SU-DHL-6 (cell line): ENCODE measurements at regions not wholly inside any gene's neighbourhood (a gene's known extent, or its start where the extent isn't known, plus 50 kb on each side); places are given as distances from the start of the nearest gene placed in this dataset.

Experiments used
- H2AFZ ChIP-seq: fragments of 200-600 bp; sonication (generic); 2 replicates; pipeline ENCODE4 v1.6.1; 2014; ENCODE audit warnings: low read depth, mild to moderate bottlenecking, moderate library complexity, mixed read lengths, antibody characterized with exemption, low read length; ENCODE audit not compliant: severe bottlenecking
- H3F3A ChIP-seq: fragments of 200-600 bp; shearing (Covaris generic); 2 replicates; pipeline ENCODE4 v1.6.0; 2016; ENCODE audit warnings: antibody characterized with exemption, mild to moderate bottlenecking; ENCODE audit not compliant: insufficient read depth
- H3K27ac ChIP-seq: fragments of 200-600 bp; sonication (generic); 2 replicates; pipeline ENCODE4 v1.5.1; 2016; ENCODE audit warnings: low read depth, mild to moderate bottlenecking, low read length, moderate library complexity, mixed read lengths
- H3K27me3 ChIP-seq: fragments of 200-600 bp; sonication (generic), shearing (Covaris generic); 2 replicates; pipeline ENCODE4 v1.6.0; 2014; ENCODE audit warnings: mild to moderate bottlenecking, low read length
- H3K36me3 ChIP-seq: fragments of 200-600 bp; sonication (generic); 2 replicates; pipeline ENCODE4 v1.6.1; 2014; ENCODE audit warnings: mild to moderate bottlenecking, low read length, mixed read lengths
- H3K4me2 ChIP-seq: fragments of 300-600, 200-600 bp; shearing (Covaris generic), sonication (generic); 2 replicates; pipeline ENCODE4 v1.6.0; 2014; ENCODE audit warnings: low read length, low read depth, mild to moderate bottlenecking; ENCODE audit not compliant: poor library complexity, severe bottlenecking
- H3K4me3 ChIP-seq: fragments of 200-600 bp; sonication (generic); 2 replicates; pipeline ENCODE4 v1.5.1; 2014; ENCODE audit warnings: antibody characterized with exemption, low read length, mild to moderate bottlenecking, mixed read lengths; ENCODE audit not compliant: insufficient read depth, poor library complexity, severe bottlenecking
- H3K79me2 ChIP-seq: fragments of 200-600 bp; sonication (generic); 2 replicates; pipeline ENCODE4 v1.6.1; 2014; ENCODE audit warnings: mild to moderate bottlenecking, low read length, moderate library complexity; ENCODE audit not compliant: insufficient read depth
- H3K9ac ChIP-seq: fragments of 200-600 bp; sonication (generic); 2 replicates; pipeline ENCODE4 v1.7.0; 2014; ENCODE audit warnings: mild to moderate bottlenecking, low read length
- H3K9me2 ChIP-seq: fragments of 200-600 bp; sonication (generic); replicated peaks from 2 replicates; pipeline ENCODE4 v1.6.1; 2014; ENCODE audit warnings: low read length; ENCODE audit not compliant: insufficient read depth
- H3K9me3 ChIP-seq: fragments of 200-600 bp; sonication (generic); 2 replicates; pipeline ENCODE4 v1.6.1; 2014; ENCODE audit warnings: low read length, mixed read lengths; ENCODE audit not compliant: insufficient read depth
- H4K20me1 ChIP-seq: fragments of 200-600 bp; sonication (generic); 2 replicates; pipeline ENCODE4 v1.6.1; 2014; ENCODE audit warnings: low read depth, mild to moderate bottlenecking, antibody characterized with exemption, low read length, moderate library complexity, mixed read lengths
- CTCF ChIP-seq: fragments of 200-600 bp; sonication (generic); IDR thresholded peaks from one replicate; pipeline ENCODE4 v1.5.1; 2017; ENCODE audit warnings: antibody characterized with exemption, mild to moderate bottlenecking, low read length, moderate library complexity; ENCODE audit not compliant: insufficient read depth, poor library complexity, severe bottlenecking
- EZH2phosphoT487 ChIP-seq: fragments of 200-600 bp; sonication (generic), shearing (Covaris generic); conservative IDR thresholded peaks from 2 replicates; pipeline ENCODE4 v1.6.1; 2018; ENCODE audit warnings: mild to moderate bottlenecking, antibody characterized with exemption, low read length, moderate library complexity, mixed read lengths

- Histone ChIP-seq H3K36me3 (no peaks in the 10 kb centered on the region), H3K27me3 (no peaks in the 10 kb centered on the region), H3F3A (no peaks in the 10 kb centered on the region), H3K4me2 (no peak overlapping the region), H3K9ac (no peak overlapping the region), H3K79me2 (no peaks in the 10 kb centered on the region), H3K4me3 (no peak overlapping the region), H2AFZ (no peak overlapping the region), H3K27ac (no peak overlapping the region), H4K20me1 (no peaks in the 10 kb centered on the region), H3K9me3 (no peaks in the 10 kb centered on the region), H3K9me2 (no peaks in the 10 kb centered on the region)
- TF ChIP-seq EZH2phosphoT487, result no peak
- no peak for TF ChIP-seq CTCF
These were observed 112.8 kb upstream of the HPF1 start for GRCh38 chr4:169870507-169870906.

DNA sequence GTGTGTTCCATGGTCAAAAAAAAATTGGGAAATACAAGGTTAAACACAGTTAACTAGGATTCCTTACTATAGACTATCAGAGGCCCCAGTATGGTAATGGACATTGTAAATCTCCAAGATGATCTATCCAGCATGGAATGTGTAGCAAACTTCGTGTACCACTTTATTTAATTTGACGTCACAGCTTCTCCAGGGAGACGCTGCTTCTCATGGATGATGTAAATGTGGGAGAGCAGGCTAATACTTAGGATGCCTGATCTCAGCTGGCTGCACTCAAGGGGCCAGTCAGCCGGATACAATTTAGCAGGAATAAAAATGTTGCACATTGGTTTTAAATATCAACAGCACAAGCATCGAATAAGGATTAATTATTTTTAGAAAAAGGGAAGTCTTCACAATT, 111.7 kb upstream of the HPF1 start:
- H3K9me2 ChIP-seq, result no peaks in the 10 kb centered on the region
- H4K20me1 ChIP-seq, result no peaks in the 10 kb centered on the region
- H3K27me3 ChIP-seq, result no peaks in the 10 kb centered on the region
- H3K36me3 ChIP-seq, result no peaks in the 10 kb centered on the region
- no peaks in the 10 kb centered on the region for H3K79me2 ChIP-seq
- H3F3A ChIP-seq, result no peaks in the 10 kb centered on the region
- H3K9ac ChIP-seq, result no peak overlapping the region
- no peak overlapping the region for H2AFZ ChIP-seq
- no peaks in the 10 kb centered on the region for H3K9me3 ChIP-seq
- H3K4me3 ChIP-seq, result no peak overlapping the region
- TF ChIP-seq EZH2phosphoT487 (no peak), CTCF (no peak)
- H3K4me2 ChIP-seq, result no peak overlapping the region
- no peak overlapping the region for H3K27ac ChIP-seq

DNA sequence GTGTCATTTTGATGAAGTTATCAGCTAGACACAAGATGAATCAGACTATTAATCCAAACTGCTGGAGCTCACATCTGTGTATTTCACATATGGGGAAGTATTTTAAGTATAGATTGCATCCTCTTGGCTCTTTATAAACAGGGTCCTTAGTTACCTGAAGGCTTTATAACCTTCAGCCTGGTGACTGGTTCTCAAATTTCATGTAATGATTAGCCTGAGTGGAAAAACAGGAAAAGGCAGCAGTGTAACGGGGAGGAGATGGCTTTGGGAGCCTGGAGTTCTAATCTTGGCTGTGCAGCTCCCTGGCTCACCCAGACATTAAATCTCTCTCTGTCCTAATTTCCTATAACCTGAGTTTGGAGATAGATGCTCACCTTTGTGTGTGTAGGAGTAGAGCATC, 103.8 kb upstream of the HPF1 start:
- Histone ChIP-seq H3K79me2 (no peaks in the 10 kb centered on the region), H3K9me3 (no peaks in the 10 kb centered on the region), H3K27me3 (no peaks in the 10 kb centered on the region), H3K9me2 (no peaks in the 10 kb centered on the region), H3K9ac (no peak overlapping the region), H3F3A (no peaks in the 10 kb centered on the region), H4K20me1 (no peaks in the 10 kb centered on the region), H2AFZ (no peak overlapping the region), H3K27ac (no peak overlapping the region), H3K4me3 (no peak overlapping the region), H3K36me3 (no peaks in the 10 kb centered on the region), H3K4me2 (no peak overlapping the region)
- TF ChIP-seq EZH2phosphoT487, result no peak
- TF ChIP-seq CTCF, result no peak
